Fibroblast of lung (primary cell): ENCODE measurements at regions not wholly inside any gene's neighbourhood (a gene's known extent, or its start where the extent isn't known, plus 50 kb on each side); places are given as distances from the start of the nearest gene placed in this dataset.

Experiments used
- CTCF ChIP-seq, 2 donors: IDR thresholded peaks in 1 of 2; conservative IDR thresholded peaks in 1 of 2; 1 replicate in 1 of 2; 2 replicates in 1 of 2; pipeline ENCODE4 v1.5.1; 2011 to 2012; ENCODE audit warnings: low read length in 2 of 2, control low read depth in 1 of 2, inconsistent platforms in 1 of 2, low read depth in 1 of 2, mild to moderate bottlenecking in 1 of 2
- EZH2 ChIP-seq: IDR thresholded peaks from 2 replicates; pipeline ENCODE4 v1.5.1; 2012; ENCODE audit warnings: low read length, control low read depth, mild to moderate bottlenecking; ENCODE audit errors: missing control alignments

- TF ChIP-seq CTCF (conservative IDR thresholded peaks at IDR 0.05 in 1 of 2, IDR thresholded peaks at IDR 0.05 in 1 of 2; ENCODE audit: low read depth in 1 of 2, low read length in 2 of 2) (no peak), EZH2 (no peak)
Observed at GRCh38 chr15:47386459-47386858, 330.8 kb upstream of the SEMA6D start.
